Right atrium auricular region (tissue), 2 donors: ENCODE measurements at regions not wholly inside any gene's neighbourhood (a gene's known extent, or its start where the extent isn't known, plus 50 kb on each side); places are given as distances from the start of the nearest gene placed in this dataset.

Experiments used
- DNase-seq: peaks from one replicate; pipeline ENCODE4 v3.0.0-alpha.2; 2019; ENCODE audit warnings: low spot score
- H3K27ac ChIP-seq, 2 donors: fragments of 200-600 bp; sonication (generic); 1 replicate in 1 of 2; 2 replicates in 1 of 2; pipeline ENCODE4 v1.5.1; 2016 to 2019
- H3K27me3 ChIP-seq, 2 donors: fragments of 200-600 bp; sonication (generic); one replicate each; pipeline versions ENCODE4 v1.5.1 to v1.6.0; 2017 to 2019
- H3K36me3 ChIP-seq: fragments of 200-600 bp; sonication (generic); one replicate; pipeline ENCODE4 v1.5.1; 2016
- H3K4me1 ChIP-seq, 2 donors: fragments of 200-600 bp; sonication (generic); one replicate each; pipeline versions ENCODE4 v1.5.1 to v1.6.0; 2017 to 2019
- H3K4me3 ChIP-seq, 2 donors: fragments of 200-600 bp; sonication (generic); 1 replicate in 1 of 2; 2 replicates in 1 of 2; pipeline ENCODE4 v1.5.1; 2017 to 2019; ENCODE audit warnings: mild to moderate bottlenecking in 1 of 2, moderate library complexity in 1 of 2
- H3K9me3 ChIP-seq, 2 donors: fragments of 200-600 bp; sonication (generic); one replicate each; pipeline ENCODE4 v1.5.1; 2019
- TF ChIP-seq, protein P1 (sequence below), 2 donors: fragments of 200-600 bp; sonication (generic); IDR thresholded peaks; one replicate each; pipeline ENCODE4 v1.5.1; 2019; ENCODE audit warnings: antibody characterized with exemption in 2 of 2

DNA sequence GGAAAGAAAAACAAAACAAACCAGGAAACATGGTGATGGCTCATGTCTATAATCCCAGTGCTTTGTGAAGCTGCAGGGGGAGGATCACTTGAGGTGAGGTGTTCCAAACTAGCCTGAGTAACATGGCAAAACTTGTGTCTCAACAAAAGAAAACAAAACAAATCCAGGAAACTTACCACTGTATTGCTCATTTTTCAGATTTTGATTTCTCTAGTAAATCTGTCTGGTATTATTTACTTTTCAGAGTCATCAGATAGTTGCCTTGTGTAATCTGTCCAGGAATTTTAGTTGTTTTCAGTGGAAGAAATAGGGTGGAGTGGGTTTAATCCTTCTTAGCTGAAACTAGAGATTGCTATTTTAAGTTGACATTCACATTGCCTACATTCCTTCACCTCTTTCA, 91.8 kb upstream of the ALCAM start:
- Histone ChIP-seq H3K4me3 (no peak overlapping the region), H3K27ac (no peak overlapping the region), H3K27me3 (no peaks in the 10 kb centered on the region), H3K9me3 (no peaks in the 10 kb centered on the region), H3K36me3 (no peaks in the 10 kb centered on the region), H3K4me1 (no peaks in the 10 kb centered on the region)
- TF ChIP-seq, protein P1, sequence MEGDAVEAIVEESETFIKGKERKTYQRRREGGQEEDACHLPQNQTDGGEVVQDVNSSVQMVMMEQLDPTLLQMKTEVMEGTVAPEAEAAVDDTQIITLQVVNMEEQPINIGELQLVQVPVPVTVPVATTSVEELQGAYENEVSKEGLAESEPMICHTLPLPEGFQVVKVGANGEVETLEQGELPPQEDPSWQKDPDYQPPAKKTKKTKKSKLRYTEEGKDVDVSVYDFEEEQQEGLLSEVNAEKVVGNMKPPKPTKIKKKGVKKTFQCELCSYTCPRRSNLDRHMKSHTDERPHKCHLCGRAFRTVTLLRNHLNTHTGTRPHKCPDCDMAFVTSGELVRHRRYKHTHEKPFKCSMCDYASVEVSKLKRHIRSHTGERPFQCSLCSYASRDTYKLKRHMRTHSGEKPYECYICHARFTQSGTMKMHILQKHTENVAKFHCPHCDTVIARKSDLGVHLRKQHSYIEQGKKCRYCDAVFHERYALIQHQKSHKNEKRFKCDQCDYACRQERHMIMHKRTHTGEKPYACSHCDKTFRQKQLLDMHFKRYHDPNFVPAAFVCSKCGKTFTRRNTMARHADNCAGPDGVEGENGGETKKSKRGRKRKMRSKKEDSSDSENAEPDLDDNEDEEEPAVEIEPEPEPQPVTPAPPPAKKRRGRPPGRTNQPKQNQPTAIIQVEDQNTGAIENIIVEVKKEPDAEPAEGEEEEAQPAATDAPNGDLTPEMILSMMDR (IDR thresholded peaks at IDR 0.05), result no peak
- no peak for DNase-seq

DNA sequence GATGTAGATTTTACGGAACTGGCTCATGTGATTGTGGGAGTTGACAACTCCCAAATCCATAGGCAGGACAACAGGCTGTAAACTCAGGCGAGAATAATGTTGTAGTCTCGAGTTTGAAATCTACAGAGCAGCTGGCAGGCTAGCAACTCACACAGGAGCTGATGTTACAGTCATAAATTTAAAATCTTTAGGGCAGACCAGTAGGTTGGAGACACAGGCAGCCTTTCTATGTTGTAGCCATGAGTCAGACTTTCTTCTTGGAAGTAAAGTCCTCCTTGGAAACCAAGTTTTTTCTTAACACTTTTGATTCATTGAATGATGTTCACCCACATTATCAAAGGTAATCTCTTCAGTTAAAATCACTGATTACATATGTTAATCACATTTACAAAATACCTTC, 89.1 kb upstream of the ALCAM start:
- TF ChIP-seq, protein P1 (IDR thresholded peaks at IDR 0.05), result no peak
- Histone ChIP-seq H3K4me1 (no peaks in the 10 kb centered on the region), H3K4me3 (no peak overlapping the region), H3K27ac (no peak overlapping the region), H3K9me3 (no peaks in the 10 kb centered on the region), H3K27me3 (no peaks in the 10 kb centered on the region), H3K36me3 (no peaks in the 10 kb centered on the region)
- DNase-seq, result no peak

DNA sequence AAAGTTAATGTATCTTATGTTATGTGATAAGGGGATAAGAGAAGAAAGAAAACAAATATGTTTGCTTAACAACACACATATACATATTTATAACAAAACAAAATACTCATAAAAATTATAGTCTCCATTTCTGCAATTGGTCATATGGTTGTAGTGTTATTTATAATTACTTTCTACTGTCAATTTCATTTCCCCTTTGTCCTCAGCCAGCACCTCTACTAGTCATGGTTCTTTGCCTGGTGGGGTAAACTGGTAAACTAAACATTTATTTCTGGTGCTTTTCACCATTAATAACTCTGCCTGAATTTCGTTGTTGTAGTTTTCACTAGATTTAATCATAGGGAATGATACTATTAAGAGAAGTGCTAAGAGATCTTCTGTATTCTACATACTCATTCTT, 88.0 kb upstream of the ALCAM start:
- no peaks in the 10 kb centered on the region for H3K27me3 ChIP-seq
- H3K4me3 ChIP-seq, result no peak overlapping the region
- TF ChIP-seq, protein P1 (IDR thresholded peaks at IDR 0.05), result no peak
- DNase-seq, result no peak
- no peaks in the 10 kb centered on the region for H3K36me3 ChIP-seq
- H3K4me1 ChIP-seq, result no peaks in the 10 kb centered on the region
- no peaks in the 10 kb centered on the region for H3K9me3 ChIP-seq
- no peak overlapping the region for H3K27ac ChIP-seq

DNA sequence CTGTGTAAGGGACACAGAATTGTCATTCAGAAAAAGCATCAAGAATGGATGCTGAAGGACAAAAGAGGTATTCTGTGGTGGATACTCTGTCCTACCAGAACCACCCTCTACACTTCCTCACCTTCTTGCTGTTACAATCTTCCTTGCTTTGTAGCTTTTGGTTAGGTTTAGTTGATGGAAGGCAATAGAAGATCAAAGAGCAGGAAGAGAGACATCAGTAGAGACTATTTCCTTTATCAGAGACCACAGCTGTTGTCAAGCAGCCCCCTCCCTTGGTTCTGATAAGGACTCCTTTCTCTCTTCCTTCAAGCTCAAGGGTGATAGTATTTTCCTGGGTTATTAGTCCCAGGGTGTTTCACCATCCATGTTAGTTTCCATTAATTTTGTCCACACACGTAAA, 84.7 kb upstream of the ALCAM start:
- TF ChIP-seq, protein P1 (IDR thresholded peaks at IDR 0.05), result no peak
- Histone ChIP-seq H3K9me3 (no peaks in the 10 kb centered on the region), H3K36me3 (no peaks in the 10 kb centered on the region), H3K4me3 (no peak overlapping the region), H3K4me1 (no peaks in the 10 kb centered on the region), H3K27ac (no peak overlapping the region), H3K27me3 (no peaks in the 10 kb centered on the region)
- no peak for DNase-seq

DNA sequence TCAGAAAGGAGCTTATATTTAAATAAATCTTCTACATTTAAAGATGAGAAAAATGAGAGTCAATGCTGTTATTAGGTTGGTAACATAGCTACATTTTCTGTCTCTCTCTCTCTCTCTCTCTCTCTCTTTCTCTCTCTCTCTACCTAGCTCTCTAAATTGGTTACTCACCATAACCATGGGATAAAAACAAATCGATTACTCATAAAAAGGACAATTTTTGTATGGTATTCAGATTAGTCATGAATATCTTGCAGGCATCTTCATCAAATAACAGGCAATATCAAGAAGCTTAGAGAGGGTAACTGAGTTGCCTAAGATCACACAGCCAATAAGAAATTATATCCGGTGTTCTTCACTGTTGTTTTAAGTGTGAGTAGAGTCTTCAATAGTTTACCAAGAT, 81.8 kb upstream of the ALCAM start:
- no peak overlapping the region for H3K4me3 ChIP-seq
- DNase-seq, result no peak
- no peaks in the 10 kb centered on the region for H3K4me1 ChIP-seq
- TF ChIP-seq, protein P1 (IDR thresholded peaks at IDR 0.05), result no peak
- no peaks in the 10 kb centered on the region for H3K9me3 ChIP-seq
- H3K36me3 ChIP-seq, result no peaks in the 10 kb centered on the region
- H3K27ac ChIP-seq, result no peak overlapping the region
- H3K27me3 ChIP-seq, result no peaks in the 10 kb centered on the region

DNA sequence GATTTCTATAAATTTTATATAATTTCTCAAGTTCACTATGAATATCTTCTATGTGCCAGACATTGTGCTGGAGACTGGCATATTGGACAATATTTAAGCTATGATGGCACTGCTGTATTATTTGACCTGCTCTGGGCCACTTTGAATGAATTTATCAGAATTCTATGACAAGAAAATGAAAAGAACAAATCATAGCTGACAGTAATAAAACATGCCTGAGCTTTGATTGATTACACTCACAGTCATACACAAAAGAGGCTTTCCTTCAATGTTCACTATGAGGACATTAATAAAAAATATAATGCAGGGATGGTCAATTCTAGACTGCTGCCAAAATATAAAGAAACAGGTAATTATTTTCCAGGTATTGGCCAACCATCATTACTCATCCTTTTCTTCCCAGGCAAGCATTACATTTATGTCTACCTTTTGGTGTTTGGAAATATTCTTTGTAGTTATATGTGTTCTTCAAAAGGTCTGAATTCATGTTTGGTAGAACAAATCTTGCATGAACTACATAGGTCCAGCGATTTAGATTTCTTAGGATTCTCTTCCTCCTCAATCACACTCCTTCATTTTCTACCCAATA, 81.0 kb upstream of the ALCAM start:
- TF ChIP-seq, protein P1 (IDR thresholded peaks at IDR 0.05), result no peak
- H3K4me1 ChIP-seq, result no peaks in the 10 kb centered on the region
- H3K27me3 ChIP-seq, result no peaks in the 10 kb centered on the region
- H3K4me3 ChIP-seq, result no peak overlapping the region
- peaks cover 0 to 6% of the 10 kb centered on the region in 2 donors for H3K9me3 ChIP-seq
- DNase-seq, result no peak
- H3K36me3 ChIP-seq, result no peaks in the 10 kb centered on the region
- H3K27ac ChIP-seq, result no peak overlapping the region
